Large intestine (tissue), 3 donors: ENCODE measurements at regions not wholly inside any gene's neighbourhood (a gene's known extent, or its start where the extent isn't known, plus 50 kb on each side); places are given as distances from the start of the nearest gene placed in this dataset.
"Not testable (repeated sequence)": the region's sequence is repeated elsewhere in the genome, so short reads cannot be mapped to it uniquely, and the experiment has no call there.

ENCODE experiments used
- DNase-seq, 2 donors: peaks; one replicate each; pipeline versions ENCODE4 v3.0.0 to v3.0.0-alpha.2; 2013
- H3K27ac ChIP-seq: one replicate; pipeline ENCODE4 v1.5.1; 2013; ENCODE audit warnings: low read length
- H3K27me3 ChIP-seq: 2 replicates; pipeline ENCODE4 v1.6.1; 2013; ENCODE audit warnings: low read length; ENCODE audit not compliant: control insufficient read depth, insufficient read depth
- H3K36me3 ChIP-seq: 2 replicates; pipeline ENCODE4 v1.6.1; 2013; ENCODE audit warnings: low read length; ENCODE audit not compliant: control insufficient read depth, insufficient read depth
- H3K4me1 ChIP-seq: one replicate; pipeline ENCODE4 v1.6.1; 2013; ENCODE audit warnings: low read length; ENCODE audit not compliant: control insufficient read depth, insufficient read depth
- H3K4me3 ChIP-seq: one replicate; pipeline ENCODE4 v1.5.1; 2013; ENCODE audit warnings: low read length
- H3K9me3 ChIP-seq: one replicate; pipeline ENCODE4 v1.6.1; 2013; ENCODE audit warnings: mild to moderate bottlenecking, low read depth, low read length, moderate library complexity; ENCODE audit not compliant: control insufficient read depth
- WGBS: methylation state at CpG from one replicate; pipeline ENCODE4 v1.1.5; 2013; ENCODE audit warnings: low lambda C conversion rate; ENCODE audit not compliant: insufficient coverage; 5-methylcytosine and 5-hydroxymethylcytosine counted together

- not testable (repeated sequence) for H3K9me3 ChIP-seq, H3K4me3 ChIP-seq, H3K27me3 ChIP-seq, H3K4me1 ChIP-seq, H3K36me3 ChIP-seq, H3K27ac ChIP-seq, DNase-seq
- WGBS, result no CpG with 5 or more reads among the region's 10 CpGs
Measured at GRCh38 chr6:22140736-22141135, 156.1 kb downstream of the PRL start.

GRCh38 chr6:22141241-22141745 lies 155.5 kb downstream of the PRL start:
- no peak overlapping the region for H3K27ac ChIP-seq
- peak in 1 of 2 donors; percentile 34 for DNase-seq
- no peaks in the 10 kb centered on the region for H3K36me3 ChIP-seq
- no peaks in the 10 kb centered on the region for H3K9me3 ChIP-seq
- WGBS, result 20% methylated on average over 1 of the region's 5 CpGs
- H3K27me3 ChIP-seq, result no peaks in the 10 kb centered on the region
- H3K4me1 ChIP-seq, result peaks cover 6% of the 10 kb centered on the region
- no peak overlapping the region for H3K4me3 ChIP-seq

- no peak overlapping the region for H3K27ac ChIP-seq
- H3K4me3 ChIP-seq, result no peak overlapping the region
- DNase-seq, result no peak
- no peaks in the 10 kb centered on the region for H3K27me3 ChIP-seq
- 16% methylated on average over 2 of the region's 7 CpGs for WGBS
- H3K9me3 ChIP-seq, result peaks cover 4% of the 10 kb centered on the region
- peaks cover 9% of the 10 kb centered on the region for H3K4me1 ChIP-seq
- H3K36me3 ChIP-seq, result no peaks in the 10 kb centered on the region
Measured at GRCh38 chr6:22142856-22143255, 154.0 kb downstream of the PRL start.

- Histone ChIP-seq H3K9me3 (peaks cover 4% of the 10 kb centered on the region), H3K4me1 (peaks cover 14% of the 10 kb centered on the region), H3K4me3 (no peak overlapping the region), H3K36me3 (no peaks in the 10 kb centered on the region), H3K27ac (peak overlapping the region; percentile 36), H3K27me3 (no peaks in the 10 kb centered on the region)
- DNase-seq, result no peak
- 80% methylated on average over 1 of the region's 3 CpGs for WGBS
Measured at GRCh38 chr6:22145376-22145775, 151.5 kb downstream of the PRL start.

- Histone ChIP-seq H3K27me3 (no peaks in the 10 kb centered on the region), H3K36me3 (no peaks in the 10 kb centered on the region), H3K9me3 (peaks cover 4% of the 10 kb centered on the region), H3K4me3 (peak overlapping the region; percentile 27), H3K27ac (peak overlapping the region; percentile 64), H3K4me1 (peaks cover 14% of the 10 kb centered on the region)
- 81% methylated on average over 7 of the region's 15 CpGs for WGBS
- DNase-seq, result peak; percentile 23 to 55
Measured at GRCh38 chr6:22145823-22146677, 150.8 kb downstream of the PRL start.

GRCh38 chr6:22146678-22146930 lies 150.2 kb downstream of the PRL start:
- no peak for DNase-seq
- peaks cover 8% of the 10 kb centered on the region for H3K4me1 ChIP-seq
- peak overlapping the region; percentile 64 for H3K27ac ChIP-seq
- H3K27me3 ChIP-seq, result no peaks in the 10 kb centered on the region
- 100% methylated on average over 4 of the region's 17 CpGs for WGBS
- H3K4me3 ChIP-seq, result peak overlapping the region; percentile 27
- peaks cover 4% of the 10 kb centered on the region for H3K9me3 ChIP-seq
- no peaks in the 10 kb centered on the region for H3K36me3 ChIP-seq

- DNase-seq, result peak in 1 of 2 donors; percentile 33
- no peaks in the 10 kb centered on the region for H3K27me3 ChIP-seq
- H3K27ac ChIP-seq, result peak overlapping the region; percentile 64
- H3K36me3 ChIP-seq, result no peaks in the 10 kb centered on the region
- peak overlapping the region; percentile 27 for H3K4me3 ChIP-seq
- 80% methylated on average over 2 of the region's 22 CpGs for WGBS
- H3K9me3 ChIP-seq, result peaks cover 4% of the 10 kb centered on the region
- H3K4me1 ChIP-seq, result peaks cover 8% of the 10 kb centered on the region
Measured at GRCh38 chr6:22146931-22147701, 149.7 kb downstream of the PRL start.

GRCh38 chr6:22147921-22148776 lies 148.7 kb downstream of the PRL start:
- WGBS, result 81% methylated on average over 3 of the region's 7 CpGs
- no peaks in the 10 kb centered on the region for H3K27me3 ChIP-seq
- H3K9me3 ChIP-seq, result peaks cover 4% of the 10 kb centered on the region
- peaks cover 8% of the 10 kb centered on the region for H3K4me1 ChIP-seq
- H3K27ac ChIP-seq, result peak overlapping the region; percentile 64
- peak; percentile 51 to 68 for DNase-seq
- H3K36me3 ChIP-seq, result no peaks in the 10 kb centered on the region
- H3K4me3 ChIP-seq, result no peak overlapping the region

GRCh38 chr6:22149096-22149495 lies 147.7 kb downstream of the PRL start:
- Histone ChIP-seq H3K27me3 (no peaks in the 10 kb centered on the region), H3K4me3 (no peak overlapping the region), H3K4me1 (peaks cover 8% of the 10 kb centered on the region), H3K9me3 (peaks cover 4% of the 10 kb centered on the region), H3K36me3 (no peaks in the 10 kb centered on the region), H3K27ac (peak overlapping the region; percentile 64)
- no peak for DNase-seq
- no CpG with 5 or more reads among the region's 3 CpGs for WGBS
